Astrocyte (in vitro differentiated cells and primary cell): ENCODE measurements at regions not wholly inside any gene's neighbourhood (a gene's known extent, or its start where the extent isn't known, plus 50 kb on each side); places are given as distances from the start of the nearest gene placed in this dataset.

Source experiments
- EZH2 ChIP-seq: IDR thresholded peaks from 2 replicates; pipeline ENCODE4 v1.6.1; 2012; ENCODE audit warnings: mild to moderate bottlenecking, low read length, inconsistent platforms; ENCODE audit not compliant: insufficient read depth
- TF ChIP-seq, protein P1 (sequence below): IDR thresholded peaks from 2 replicates; pipeline ENCODE4 v1.5.1; 2011; ENCODE audit warnings: low read depth, mild to moderate bottlenecking, inconsistent platforms, low read length, moderate library complexity; ENCODE audit not compliant: insufficient read depth

GRCh38 chr1:63004868-63005267, 220.9 kb downstream of the ATG4C start:
- TF ChIP-seq, protein P1, sequence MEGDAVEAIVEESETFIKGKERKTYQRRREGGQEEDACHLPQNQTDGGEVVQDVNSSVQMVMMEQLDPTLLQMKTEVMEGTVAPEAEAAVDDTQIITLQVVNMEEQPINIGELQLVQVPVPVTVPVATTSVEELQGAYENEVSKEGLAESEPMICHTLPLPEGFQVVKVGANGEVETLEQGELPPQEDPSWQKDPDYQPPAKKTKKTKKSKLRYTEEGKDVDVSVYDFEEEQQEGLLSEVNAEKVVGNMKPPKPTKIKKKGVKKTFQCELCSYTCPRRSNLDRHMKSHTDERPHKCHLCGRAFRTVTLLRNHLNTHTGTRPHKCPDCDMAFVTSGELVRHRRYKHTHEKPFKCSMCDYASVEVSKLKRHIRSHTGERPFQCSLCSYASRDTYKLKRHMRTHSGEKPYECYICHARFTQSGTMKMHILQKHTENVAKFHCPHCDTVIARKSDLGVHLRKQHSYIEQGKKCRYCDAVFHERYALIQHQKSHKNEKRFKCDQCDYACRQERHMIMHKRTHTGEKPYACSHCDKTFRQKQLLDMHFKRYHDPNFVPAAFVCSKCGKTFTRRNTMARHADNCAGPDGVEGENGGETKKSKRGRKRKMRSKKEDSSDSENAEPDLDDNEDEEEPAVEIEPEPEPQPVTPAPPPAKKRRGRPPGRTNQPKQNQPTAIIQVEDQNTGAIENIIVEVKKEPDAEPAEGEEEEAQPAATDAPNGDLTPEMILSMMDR = peak; percentile 31
- no peak for TF ChIP-seq EZH2
